Activated CD8-positive, alpha-beta memory T cell treated with anti-CD3 and anti-CD28 coated beads, Interleukin-2, amount 10 ng/mL, durations not matched to agents 7 days and 5 days (primary cell): ENCODE measurements at regions not wholly inside any gene's neighbourhood (a gene's known extent, or its start where the extent isn't known, plus 50 kb on each side); places are given as distances from the start of the nearest gene placed in this dataset.
"Not testable (repeated sequence)": the region's sequence is repeated elsewhere in the genome, so short reads cannot be mapped to it uniquely, and the experiment has no call there.

Source experiments
- ATAC-seq: fragments of 150-1000 bp; cut with Tn5 transposase; one replicate; pipeline ENCODE4 v1.10.0; 2021; ENCODE audit warnings: moderate library complexity
- CTCF ChIA-PET: fragments of 350-600 bp; sonication (Branson Sonifier 250); formaldehyde crosslinking; loops from one replicate; lab custom pipeline; 2021; ENCODE audit warnings: antibody characterized with exemption; lab: Charles Lee
- DNase-seq: peaks from one replicate; pipeline ENCODE4 v3.0.0-alpha.2; 2020
- H3K27ac Mint-ChIP-seq: one replicate; pipeline ENCODE4 v1.8.0; 2021; ENCODE audit warnings: mild to moderate bottlenecking, mixed read lengths
- H3K27me3 Mint-ChIP-seq: one replicate; pipeline ENCODE4 v1.8.0; 2021; ENCODE audit warnings: mixed read lengths
- H3K36me3 Mint-ChIP-seq: one replicate; pipeline ENCODE4 v1.8.0; 2021; ENCODE audit warnings: mild to moderate bottlenecking, mixed read lengths
- H3K4me1 Mint-ChIP-seq: one replicate; pipeline ENCODE4 v1.8.0; 2021; ENCODE audit warnings: mixed read lengths
- H3K4me3 Mint-ChIP-seq: one replicate; pipeline ENCODE4 v1.8.0; 2021; ENCODE audit warnings: mild to moderate bottlenecking, moderate library complexity, mixed read lengths
- H3K9me3 Mint-ChIP-seq: one replicate; pipeline ENCODE4 v1.8.0; 2022; ENCODE audit warnings: low read depth, mixed read lengths

DNA sequence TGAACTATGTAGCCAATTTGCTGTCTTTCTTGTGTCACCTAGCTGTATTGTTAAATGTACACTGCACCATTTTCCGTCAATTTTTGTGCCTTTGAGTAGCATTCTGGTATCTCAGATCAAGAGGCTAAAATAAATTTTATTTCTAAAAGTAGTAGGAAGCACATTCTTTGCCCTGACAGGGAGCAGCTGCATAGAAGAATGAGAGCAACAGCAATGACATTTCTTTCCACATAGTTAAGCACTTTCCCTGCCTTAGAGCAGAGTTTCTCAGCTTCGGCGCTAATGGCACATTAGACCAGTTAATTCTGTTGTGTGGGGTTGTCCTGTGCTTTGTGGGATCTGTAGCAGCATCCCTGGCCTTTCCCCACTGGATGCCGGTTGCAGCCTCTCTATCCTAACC is 173.9 kb downstream of the CHIC2 start:
- CTCF ChIA-PET: no interaction called here
- H3K9me3 Mint-ChIP-seq: no peaks in the 10 kb centered on the region
- DNase-seq (no peak), ATAC-seq (no peak)
- H3K4me1 Mint-ChIP-seq: no peaks in the 10 kb centered on the region
- H3K27me3 Mint-ChIP-seq: peaks cover 5% of the 10 kb centered on the region
- no peak overlapping the region for H3K4me3 Mint-ChIP-seq
- no peak overlapping the region for H3K27ac Mint-ChIP-seq
- no peaks in the 10 kb centered on the region for H3K36me3 Mint-ChIP-seq

DNA sequence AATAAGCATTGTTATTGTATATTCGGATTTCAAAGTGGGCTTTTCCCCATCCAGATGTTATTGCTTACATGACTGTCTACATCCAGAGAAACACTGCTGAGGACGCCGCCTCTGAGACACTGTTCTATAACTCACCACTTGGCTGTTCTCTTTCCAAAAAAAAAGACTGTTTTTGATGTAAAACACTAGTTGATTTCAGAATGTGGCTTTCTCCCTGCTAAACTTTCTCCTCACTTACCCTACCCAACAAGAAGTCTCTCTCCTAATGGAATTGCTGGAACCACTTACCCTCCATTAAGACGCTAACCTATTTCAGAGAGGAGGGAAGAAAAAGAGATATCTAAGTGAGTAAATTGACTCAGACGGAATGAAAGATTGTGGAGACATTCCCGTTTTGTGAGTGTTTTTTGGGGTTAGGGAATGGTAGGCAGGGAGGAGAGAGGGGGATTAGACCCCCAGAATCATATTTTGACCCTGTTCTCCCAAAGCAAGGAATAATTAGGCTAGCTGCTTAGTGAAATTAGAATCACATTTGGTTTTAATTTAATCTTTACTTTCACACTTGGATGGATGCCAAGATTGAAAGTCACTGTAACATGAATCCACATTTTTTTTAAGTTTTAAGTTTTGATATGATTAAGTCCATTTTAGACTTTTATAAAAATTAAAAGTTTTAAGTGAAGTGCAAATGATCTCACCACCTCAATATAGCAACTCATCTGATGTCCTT is 174.9 kb downstream of the CHIC2 start:
- Mint-ChIP-seq H3K27me3 (peaks cover 5% of the 10 kb centered on the region), H3K27ac (no peak overlapping the region), H3K4me3 (no peak overlapping the region), H3K36me3 (no peaks in the 10 kb centered on the region), H3K4me1 (no peaks in the 10 kb centered on the region), H3K9me3 (no peaks in the 10 kb centered on the region)
- CTCF ChIA-PET: no interaction called here
- no peak for DNase-seq
- no peak for ATAC-seq

DNA sequence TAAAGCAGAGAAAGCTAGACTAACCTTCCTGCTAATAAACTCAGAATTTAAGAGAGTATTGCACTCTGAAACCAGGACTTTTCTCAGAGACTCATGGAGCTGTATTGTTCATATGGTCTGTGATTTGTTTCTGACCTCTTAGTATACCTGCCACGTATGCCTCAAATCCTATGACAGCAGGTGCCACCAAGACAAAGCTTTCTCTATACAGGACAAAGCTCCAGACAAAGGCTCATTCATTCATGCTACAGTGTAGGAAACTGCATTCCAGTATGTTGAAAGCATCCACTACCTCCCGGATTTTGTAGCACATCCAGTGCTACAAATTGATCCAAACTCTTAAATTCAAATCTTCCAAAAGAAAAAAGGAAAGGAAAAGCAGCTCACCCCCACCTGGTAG is 178.3 kb downstream of the CHIC2 start:
- no peaks in the 10 kb centered on the region for H3K4me1 Mint-ChIP-seq
- no peak overlapping the region for H3K4me3 Mint-ChIP-seq
- H3K27me3 Mint-ChIP-seq: peaks cover 3% of the 10 kb centered on the region
- ATAC-seq (no peak), DNase-seq (no peak)
- no peaks in the 10 kb centered on the region for H3K36me3 Mint-ChIP-seq
- H3K9me3 Mint-ChIP-seq: no peaks in the 10 kb centered on the region
- no peak overlapping the region for H3K27ac Mint-ChIP-seq
- CTCF ChIA-PET: no interaction called here

DNA sequence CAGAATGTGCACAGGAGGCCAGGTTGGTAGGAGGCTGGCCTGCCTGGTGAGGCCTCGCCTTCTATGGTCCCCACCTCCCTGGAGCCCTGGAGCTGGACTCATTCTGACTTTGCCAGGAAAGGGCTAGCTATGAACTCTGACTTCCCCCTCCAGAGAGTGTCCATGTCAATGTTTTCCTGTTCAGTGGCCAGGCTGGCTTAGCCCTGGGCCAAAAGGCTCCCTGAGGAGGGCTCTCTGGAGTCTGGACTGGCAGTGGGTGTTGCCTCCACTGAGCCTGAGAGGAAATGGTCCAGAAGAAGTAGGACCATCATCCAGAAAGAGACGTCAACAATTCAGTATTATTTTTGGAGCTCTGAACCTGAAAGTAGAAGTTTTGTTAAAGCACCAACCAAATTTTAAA is 178.7 kb downstream of the CHIC2 start:
- H3K9me3 Mint-ChIP-seq: no peaks in the 10 kb centered on the region
- no peak overlapping the region for H3K27ac Mint-ChIP-seq
- H3K27me3 Mint-ChIP-seq: peaks cover 3% of the 10 kb centered on the region
- no peak overlapping the region for H3K4me3 Mint-ChIP-seq
- ATAC-seq (no peak), DNase-seq (no peak)
- no peaks in the 10 kb centered on the region for H3K4me1 Mint-ChIP-seq
- H3K36me3 Mint-ChIP-seq: no peaks in the 10 kb centered on the region
- CTCF ChIA-PET: no interaction called here

DNA sequence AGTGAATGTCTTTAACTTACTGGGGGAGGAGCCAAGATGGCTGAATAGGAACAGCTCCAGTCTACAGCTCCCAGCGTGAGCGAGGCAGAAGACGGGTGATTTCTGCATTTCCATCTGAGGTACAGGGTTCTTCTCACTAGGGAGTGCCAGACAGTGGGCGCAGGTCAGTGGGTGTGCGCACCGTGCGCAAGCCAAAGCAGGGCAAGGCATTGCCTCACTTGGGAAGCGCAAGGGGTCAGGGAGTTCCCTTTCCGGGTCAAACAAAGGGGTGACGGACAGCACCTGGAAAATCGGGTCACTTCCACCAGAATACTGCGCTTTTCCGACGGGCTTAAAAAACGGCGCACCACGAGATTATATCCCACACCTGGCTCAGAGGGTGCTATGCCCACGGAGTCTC is 187.3 kb downstream of the CHIC2 start:
- H3K27me3 Mint-ChIP-seq, H3K27ac Mint-ChIP-seq, H3K4me1 Mint-ChIP-seq, ATAC-seq, H3K4me3 Mint-ChIP-seq, H3K36me3 Mint-ChIP-seq, H3K9me3 Mint-ChIP-seq, CTCF ChIA-PET, DNase-seq: not testable (repeated sequence)

DNA sequence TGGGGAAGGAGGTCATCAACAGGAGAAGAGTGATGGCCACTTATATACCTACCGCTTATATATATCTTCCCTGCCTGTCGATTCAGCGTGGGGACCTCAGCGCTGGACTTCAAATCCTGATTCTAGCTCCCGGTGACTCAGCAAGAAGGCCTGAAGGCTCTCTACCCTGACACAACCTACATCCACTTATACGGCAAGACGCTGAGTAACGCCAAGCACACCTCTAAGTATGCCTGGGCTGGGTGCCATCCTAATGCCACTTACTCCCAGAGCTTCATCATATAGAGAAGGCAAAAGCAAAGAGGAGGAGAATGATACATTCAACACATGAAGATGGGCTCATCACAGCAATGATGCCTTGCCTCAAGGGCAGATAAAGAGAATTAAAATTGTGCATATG is 198.3 kb downstream of the CHIC2 start:
- CTCF ChIA-PET: no interaction called here

DNA sequence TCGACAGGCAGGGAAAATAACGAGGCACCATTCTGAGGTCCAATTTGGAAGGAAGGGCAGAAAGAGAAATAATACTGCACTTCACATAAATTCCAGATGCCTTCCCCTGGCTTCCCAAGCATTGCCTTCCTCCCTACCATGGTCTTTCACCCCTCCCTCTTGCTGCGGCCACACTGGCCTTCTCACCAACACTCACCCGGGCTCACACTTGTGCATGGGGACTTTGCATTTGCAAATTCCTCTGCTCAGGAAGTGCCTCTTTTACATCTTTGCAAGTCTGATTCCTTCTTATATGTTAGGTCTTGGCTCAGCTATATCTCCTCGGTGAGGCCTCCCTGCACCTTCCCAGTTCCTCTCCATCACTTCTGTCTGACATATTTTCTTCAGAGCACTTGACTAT is 199.4 kb downstream of the CHIC2 start:
- no peaks in the 10 kb centered on the region for H3K4me1 Mint-ChIP-seq
- H3K4me3 Mint-ChIP-seq: no peak overlapping the region
- peaks cover 8% of the 10 kb centered on the region for H3K27me3 Mint-ChIP-seq
- H3K9me3 Mint-ChIP-seq: no peaks in the 10 kb centered on the region
- CTCF ChIA-PET: no interaction called here
- no peak for DNase-seq
- H3K36me3 Mint-ChIP-seq: no peaks in the 10 kb centered on the region
- ATAC-seq: no peak
- no peak overlapping the region for H3K27ac Mint-ChIP-seq

More for the DNA sequence above, 198.3 kb downstream of the CHIC2 start:
- no peak for ATAC-seq
- Mint-ChIP-seq H3K4me3 (no peak overlapping the region), H3K9me3 (no peaks in the 10 kb centered on the region), H3K4me1 (no peaks in the 10 kb centered on the region), H3K27me3 (peaks cover 5% of the 10 kb centered on the region), H3K27ac (no peak overlapping the region), H3K36me3 (no peaks in the 10 kb centered on the region)
- no peak for DNase-seq

DNA sequence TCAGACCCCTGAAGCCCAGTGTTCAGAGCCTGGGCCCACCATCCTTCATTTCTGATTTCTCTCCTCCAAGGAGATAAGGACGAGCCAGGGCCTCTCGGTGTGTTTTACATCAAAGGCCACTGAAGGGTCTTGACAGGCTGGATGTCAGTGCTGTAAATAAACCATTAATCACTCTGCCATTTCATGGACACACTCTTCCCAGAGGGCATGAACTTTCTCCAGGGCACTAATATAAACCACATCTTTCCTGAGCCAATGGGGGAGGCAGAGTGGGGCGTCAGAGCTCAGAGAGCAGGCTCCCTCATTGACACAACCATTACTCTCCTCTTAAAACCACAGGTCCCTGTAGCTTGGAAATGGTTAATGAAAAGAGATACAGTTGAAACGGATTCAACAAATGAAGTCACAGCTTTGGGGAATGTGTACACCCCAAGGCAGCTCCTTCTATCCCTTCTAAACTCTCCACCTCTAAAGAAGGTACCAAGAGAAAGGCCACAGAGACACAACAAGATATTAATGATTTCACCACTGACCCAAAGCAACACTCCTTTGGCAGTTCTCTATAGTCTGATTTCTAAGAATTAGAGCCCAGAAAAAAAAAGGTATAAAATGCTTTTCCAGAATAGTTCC is 200.6 kb downstream of the CHIC2 start:
- ATAC-seq: no peak
- no peak for DNase-seq
- Mint-ChIP-seq H3K9me3 (no peaks in the 10 kb centered on the region), H3K4me3 (no peak overlapping the region), H3K36me3 (no peaks in the 10 kb centered on the region), H3K4me1 (no peaks in the 10 kb centered on the region), H3K27ac (no peak overlapping the region), H3K27me3 (peaks cover 11% of the 10 kb centered on the region)
- CTCF ChIA-PET: no interaction called here

DNA sequence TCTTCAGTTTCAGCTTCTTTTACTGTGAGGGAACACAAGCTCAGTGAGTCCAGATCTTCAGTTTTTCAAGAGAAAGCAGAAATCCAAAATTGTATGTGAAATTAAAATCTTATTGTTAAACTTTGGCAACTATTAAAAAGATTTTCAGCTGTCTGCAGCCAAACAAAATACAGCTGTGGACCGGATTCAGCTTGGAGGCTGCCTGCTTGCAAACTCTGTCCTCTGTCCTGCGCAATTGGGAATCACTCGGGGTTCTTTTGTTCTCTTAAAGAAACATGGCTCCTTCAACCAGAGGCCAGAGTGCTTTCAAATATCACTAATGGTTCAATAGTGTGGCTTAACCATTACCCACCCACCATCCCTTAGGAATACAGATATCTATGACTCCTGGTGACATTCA is 201.2 kb downstream of the CHIC2 start:
- no peak overlapping the region for H3K4me3 Mint-ChIP-seq
- peaks cover 11% of the 10 kb centered on the region for H3K27me3 Mint-ChIP-seq
- ATAC-seq (no peak), DNase-seq (no peak)
- H3K9me3 Mint-ChIP-seq: no peaks in the 10 kb centered on the region
- CTCF ChIA-PET: no interaction called here
- no peaks in the 10 kb centered on the region for H3K36me3 Mint-ChIP-seq
- no peak overlapping the region for H3K27ac Mint-ChIP-seq
- no peaks in the 10 kb centered on the region for H3K4me1 Mint-ChIP-seq

DNA sequence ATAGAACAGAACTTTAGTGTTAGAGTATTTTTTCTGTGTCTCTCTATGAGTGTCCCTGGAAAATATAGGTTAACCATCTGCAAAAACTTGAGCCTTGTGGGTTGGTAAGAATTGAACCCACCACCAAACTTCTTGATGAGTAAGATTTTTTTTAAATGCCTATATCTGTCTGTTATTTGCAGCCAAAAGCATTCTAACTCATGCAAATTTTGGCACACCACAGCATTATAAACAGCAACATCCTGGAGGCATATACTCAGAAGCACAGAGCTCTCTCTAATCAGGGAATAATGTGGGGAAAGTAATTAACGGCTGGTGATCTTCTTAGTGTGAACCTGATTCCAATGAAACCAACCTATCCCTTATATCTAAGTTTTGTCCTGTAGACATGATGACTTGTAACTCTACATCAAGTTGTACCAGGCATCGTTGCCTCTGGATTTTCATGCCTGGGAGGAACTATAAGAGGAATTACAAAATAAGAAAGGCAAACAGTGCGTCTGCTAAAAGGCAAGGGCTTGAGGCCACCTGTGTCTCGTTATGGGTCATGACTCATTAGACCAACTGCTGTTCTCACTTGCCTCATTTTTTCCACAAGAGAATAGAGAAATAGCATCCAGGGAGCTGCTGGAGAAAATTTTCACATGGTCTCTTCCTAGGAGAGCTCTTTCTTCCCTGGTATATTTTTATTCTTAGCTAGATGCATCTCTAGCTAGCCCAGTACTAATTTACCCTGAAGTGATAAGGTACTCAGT is 202.4 kb downstream of the CHIC2 start:
- H3K27ac Mint-ChIP-seq: no peak overlapping the region
- H3K4me1 Mint-ChIP-seq: no peaks in the 10 kb centered on the region
- H3K36me3 Mint-ChIP-seq: no peaks in the 10 kb centered on the region
- H3K4me3 Mint-ChIP-seq: no peak overlapping the region
- peaks cover 11% of the 10 kb centered on the region for H3K27me3 Mint-ChIP-seq
- CTCF ChIA-PET: no interaction called here
- H3K9me3 Mint-ChIP-seq: no peaks in the 10 kb centered on the region
- DNase-seq (no peak), ATAC-seq (no peak)

DNA sequence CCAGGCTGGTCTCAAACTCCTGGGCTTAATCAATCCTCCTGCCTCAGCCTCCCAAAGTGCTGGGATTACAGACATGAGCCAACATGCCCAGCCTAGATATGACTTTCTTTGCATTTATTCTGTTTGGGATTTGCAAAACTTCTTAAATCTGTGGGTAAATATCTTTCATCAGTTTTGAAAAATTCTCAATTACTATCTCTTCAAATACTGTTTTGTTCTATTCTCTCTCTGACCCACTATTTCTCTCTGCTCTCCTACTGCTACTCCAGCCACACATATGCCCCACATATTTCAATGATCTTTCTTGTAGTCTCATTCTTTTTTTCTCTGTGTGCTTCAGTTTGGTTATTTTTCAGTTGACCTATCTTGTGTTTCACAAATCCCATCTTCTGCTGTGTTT is 205.1 kb downstream of the CHIC2 start:
- DNase-seq: no peak
- H3K9me3 Mint-ChIP-seq: no peaks in the 10 kb centered on the region

DNA sequence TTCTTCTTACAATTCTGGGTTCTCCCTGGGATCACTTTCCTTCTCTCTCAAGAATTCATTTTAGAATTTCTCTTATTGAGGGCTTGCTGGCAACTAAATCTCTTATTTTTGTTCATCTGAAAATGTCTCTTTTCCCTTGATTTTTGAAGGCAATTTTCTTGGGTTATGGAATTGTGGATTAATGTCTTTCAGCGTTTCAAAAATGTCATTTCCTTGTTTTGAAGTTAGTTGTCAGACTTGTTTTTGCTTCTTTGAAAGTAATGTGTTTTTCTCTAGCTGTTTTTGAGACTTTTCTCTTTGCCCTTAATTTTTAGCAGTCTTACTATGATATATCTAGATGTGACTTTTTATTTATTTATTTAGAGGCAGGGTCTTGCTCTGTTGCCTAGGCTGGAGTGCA is 205.7 kb downstream of the CHIC2 start:
- H3K36me3 Mint-ChIP-seq: no peaks in the 10 kb centered on the region
- no peak overlapping the region for H3K4me3 Mint-ChIP-seq
- ATAC-seq (no peak), DNase-seq (no peak)
- H3K4me1 Mint-ChIP-seq: no peaks in the 10 kb centered on the region
- H3K27me3 Mint-ChIP-seq: peaks cover 11% of the 10 kb centered on the region
- no peaks in the 10 kb centered on the region for H3K9me3 Mint-ChIP-seq
- H3K27ac Mint-ChIP-seq: no peak overlapping the region
- CTCF ChIA-PET: no interaction called here

More for the DNA sequence above, 205.1 kb downstream of the CHIC2 start:
- H3K36me3 Mint-ChIP-seq: no peaks in the 10 kb centered on the region
- H3K4me3 Mint-ChIP-seq: no peak overlapping the region
- peaks cover 11% of the 10 kb centered on the region for H3K27me3 Mint-ChIP-seq
- H3K27ac Mint-ChIP-seq: no peak overlapping the region
- no peaks in the 10 kb centered on the region for H3K4me1 Mint-ChIP-seq
- no peak for ATAC-seq
- CTCF ChIA-PET: no interaction called here

DNA sequence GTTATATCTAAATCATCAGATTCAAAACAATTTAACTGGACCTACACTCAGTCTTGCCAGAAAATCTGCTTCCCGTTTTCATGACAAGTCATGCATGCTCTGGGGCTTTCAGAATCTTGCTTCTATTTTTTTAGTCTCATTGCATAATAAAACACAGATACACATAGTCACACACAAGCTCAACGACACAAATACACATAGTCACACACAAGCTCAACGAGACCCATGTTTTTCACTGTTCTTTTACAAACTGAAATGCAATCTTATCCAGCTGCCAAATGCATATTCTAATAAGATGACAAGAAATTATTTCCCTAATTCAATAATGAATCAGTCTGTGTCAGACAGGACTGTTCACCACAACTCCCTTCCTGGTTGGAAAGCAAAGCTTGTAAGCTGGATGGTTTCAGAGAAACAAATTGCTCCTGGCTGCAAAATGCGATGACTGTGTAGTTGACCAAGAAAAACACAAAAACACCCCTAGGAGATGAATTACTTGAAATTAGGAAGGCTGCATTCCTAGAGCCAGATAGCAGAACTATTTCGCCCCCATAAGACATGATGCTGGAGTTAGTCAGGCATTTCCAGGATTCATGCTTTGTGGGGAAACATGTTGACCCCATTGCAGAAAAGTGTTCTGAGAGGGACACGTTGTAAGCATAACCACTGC is 208.7 kb downstream of the CHIC2 start:
- DNase-seq (no peak), ATAC-seq (no peak)
- peaks cover 6% of the 10 kb centered on the region for H3K27me3 Mint-ChIP-seq
- H3K36me3 Mint-ChIP-seq: no peaks in the 10 kb centered on the region
- H3K4me1 Mint-ChIP-seq: no peaks in the 10 kb centered on the region
- H3K4me3 Mint-ChIP-seq: no peak overlapping the region
- CTCF ChIA-PET: no interaction called here
- no peak overlapping the region for H3K27ac Mint-ChIP-seq
- no peaks in the 10 kb centered on the region for H3K9me3 Mint-ChIP-seq
